ENCODE measurements at regions not wholly inside any gene's neighbourhood (a gene's known extent, or its start where the extent isn't known, plus 50 kb on each side); places are given as distances from the start of the nearest gene placed in this dataset.
A peak's percentile ranks its signal among the peaks of the same experiment; 100 is the strongest.

DNA sequence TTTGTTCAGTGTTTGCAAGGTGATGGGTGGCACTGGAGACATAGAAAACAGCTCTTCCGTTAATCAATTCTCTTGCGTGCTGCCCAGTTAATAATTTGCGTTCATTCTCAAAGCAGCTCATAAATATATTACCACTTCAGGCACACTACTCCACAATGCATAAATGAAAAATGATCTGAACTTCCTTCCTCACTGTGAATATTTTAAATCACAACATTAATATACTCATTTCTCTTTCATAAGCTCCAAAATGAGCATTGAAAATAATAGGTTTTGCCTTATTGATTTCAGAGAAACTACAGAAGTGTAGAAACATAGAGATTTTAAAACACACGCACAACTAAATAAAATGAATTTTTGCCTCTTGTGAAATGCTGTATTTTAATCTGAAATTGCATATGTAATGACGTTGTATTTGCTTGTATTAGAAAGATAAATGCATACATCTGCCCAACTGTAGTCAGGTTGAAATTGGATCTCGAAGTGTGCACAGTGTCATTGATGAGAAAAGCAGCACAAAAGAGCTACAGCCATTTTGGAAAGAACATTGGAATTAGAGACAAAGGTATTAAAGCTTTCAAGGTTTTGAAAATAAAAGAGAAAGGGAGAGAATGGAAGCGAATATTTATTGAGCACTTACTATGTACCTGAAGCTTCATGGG lies 350.5 kb downstream of the LPIN1 start:
- in situ Hi-C loops (cut with MboI; ENCODE audit: low sequenced_read_pairs, unreplicated experiment), result no loop called here
- TF ChIP-seq CTCF (IDR thresholded peaks at IDR 0.05; ENCODE audit: borderline replicate concordance, control extremely low read depth, extremely low read depth, insufficient read depth, missing control alignments), result no peak
- DNase-seq (ENCODE audit: low spot score), result no peak

DNA sequence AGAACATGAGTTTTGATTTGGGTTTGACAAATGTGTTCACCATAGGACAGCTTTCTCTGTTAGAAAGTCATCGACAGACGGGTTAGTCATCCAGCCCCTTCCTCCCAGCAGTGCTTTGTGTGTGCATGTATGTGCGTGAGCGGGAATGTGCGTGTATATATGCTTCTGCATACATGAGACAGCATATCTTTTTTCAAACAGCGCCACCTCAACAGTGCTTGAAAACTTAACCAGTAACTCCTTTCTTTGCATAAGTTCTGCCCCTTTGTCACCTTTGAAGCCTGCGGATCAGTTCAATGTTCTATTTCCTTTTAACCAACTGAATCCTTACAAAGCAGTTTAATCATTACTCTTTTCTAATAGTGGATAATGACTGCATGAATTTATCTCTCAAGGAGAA lies 351.4 kb downstream of the LPIN1 start:
- no peak for DNase-seq (ENCODE audit: low spot score)
- no peak for TF ChIP-seq CTCF (IDR thresholded peaks at IDR 0.05; ENCODE audit: borderline replicate concordance, control extremely low read depth, extremely low read depth, insufficient read depth, missing control alignments)
- in situ Hi-C loops (cut with MboI; ENCODE audit: low sequenced_read_pairs, unreplicated experiment), result no loop called here

DNA sequence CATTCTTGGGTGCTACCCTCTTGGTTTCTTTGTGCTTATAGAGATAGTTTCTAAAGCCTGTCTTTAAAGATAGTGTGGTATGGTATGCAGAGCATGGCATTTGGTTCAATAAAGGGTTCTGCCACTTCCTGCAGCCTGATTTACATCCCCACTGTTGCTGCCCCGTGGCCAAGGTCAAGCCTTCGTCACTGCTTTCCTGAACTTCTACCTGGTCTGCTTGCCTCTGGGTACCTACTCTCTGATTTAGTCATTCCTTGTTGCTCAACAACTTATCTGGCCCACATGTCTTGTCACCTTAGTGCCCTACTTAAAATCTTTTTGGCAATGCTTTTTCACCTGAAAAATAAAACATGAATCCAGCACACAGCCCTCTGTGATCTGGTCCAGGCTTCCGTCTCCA lies 352.9 kb downstream of the LPIN1 start:
- in situ Hi-C loops (cut with MboI; ENCODE audit: low sequenced_read_pairs, unreplicated experiment), result no loop called here
- TF ChIP-seq CTCF (IDR thresholded peaks at IDR 0.05; ENCODE audit: borderline replicate concordance, control extremely low read depth, extremely low read depth, insufficient read depth, missing control alignments), result no peak
- DNase-seq (ENCODE audit: low spot score), result no peak

DNA sequence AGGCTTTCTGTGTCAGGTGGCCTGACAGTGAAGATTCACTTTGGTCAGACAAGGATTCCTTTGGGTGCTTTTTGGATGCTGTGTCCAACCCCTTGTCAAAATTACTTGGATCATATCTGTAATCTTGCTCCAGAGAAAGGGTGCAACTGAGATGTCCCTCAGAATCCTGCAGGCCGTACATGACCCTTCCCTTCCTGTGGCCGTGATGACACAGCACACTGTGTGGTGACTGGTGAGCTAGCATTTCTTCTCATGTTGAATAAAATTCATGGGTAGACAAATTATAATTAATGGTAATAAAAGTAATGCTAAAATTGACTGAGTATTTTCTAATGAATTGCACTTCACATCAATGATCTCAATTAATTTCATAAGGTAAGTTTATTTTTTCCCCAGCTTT lies 356.2 kb downstream of the LPIN1 start:
- TF ChIP-seq CTCF (IDR thresholded peaks at IDR 0.05; ENCODE audit: borderline replicate concordance, control extremely low read depth, extremely low read depth, insufficient read depth, missing control alignments), result no peak
- no peak for DNase-seq (ENCODE audit: low spot score)
- in situ Hi-C loops (cut with MboI; ENCODE audit: low sequenced_read_pairs, unreplicated experiment), result no loop called here

DNA sequence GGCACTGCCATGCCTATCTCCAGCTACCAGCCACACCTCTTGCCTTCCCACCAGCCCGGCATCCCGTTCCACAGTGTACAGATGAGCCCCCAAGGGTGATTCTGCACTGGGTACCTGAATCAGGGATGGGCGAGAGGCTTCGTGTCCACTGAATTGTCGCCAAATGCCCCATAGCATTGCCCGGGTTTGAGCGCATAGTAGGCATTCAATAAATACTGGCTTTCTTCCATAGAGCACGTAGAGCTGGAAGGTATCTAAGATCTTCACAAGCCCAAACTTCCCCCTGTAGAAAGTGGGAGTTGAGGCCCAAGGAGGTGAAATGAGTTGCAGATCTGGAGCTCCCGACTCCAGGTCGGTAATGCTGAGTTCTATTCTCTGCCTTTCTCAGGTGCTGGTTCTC lies 358.7 kb downstream of the LPIN1 start:
- no peak for DNase-seq (ENCODE audit: low spot score)
- in situ Hi-C loops (cut with MboI; ENCODE audit: low sequenced_read_pairs, unreplicated experiment), result no loop called here
- no peak for TF ChIP-seq CTCF (IDR thresholded peaks at IDR 0.05; ENCODE audit: borderline replicate concordance, control extremely low read depth, extremely low read depth, insufficient read depth, missing control alignments)

DNA sequence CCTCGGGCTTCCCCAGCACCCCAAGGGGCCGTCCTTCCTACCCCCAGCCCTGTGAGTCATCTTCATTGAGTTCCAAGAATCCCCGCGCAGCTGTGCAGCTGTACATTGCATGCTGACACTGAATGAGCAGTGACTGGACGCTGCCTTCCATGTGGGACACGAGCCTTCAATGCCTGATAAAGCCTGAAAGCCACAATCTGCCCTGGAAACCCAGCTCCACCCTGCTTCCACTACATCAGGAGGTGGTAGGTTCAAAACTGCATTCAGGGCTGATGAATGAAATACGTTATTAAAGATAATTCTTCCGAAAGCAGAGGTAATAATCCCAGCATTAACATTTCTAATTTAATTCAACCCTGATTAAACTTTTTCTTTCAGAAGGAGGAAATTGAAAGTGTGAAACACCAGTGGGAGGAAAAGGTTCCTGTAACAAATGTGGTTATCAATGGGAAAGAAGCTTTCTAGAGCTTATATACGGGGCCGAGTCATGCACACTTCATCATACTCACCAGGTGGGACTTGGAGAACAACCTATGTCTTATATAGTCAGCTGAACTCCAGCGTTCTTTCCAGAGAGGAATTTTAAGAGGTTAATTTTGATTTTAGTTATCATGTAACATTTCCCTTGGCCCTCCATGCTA lies 360.1 kb downstream of the LPIN1 start:
- peak; percentile 17 for DNase-seq (ENCODE audit: low spot score)
- in situ Hi-C loops (cut with MboI; ENCODE audit: low sequenced_read_pairs, unreplicated experiment), result no loop called here

More for the DNA sequence above, 360.1 kb downstream of the LPIN1 start:
- TF ChIP-seq CTCF (IDR thresholded peaks at IDR 0.05; ENCODE audit: borderline replicate concordance, control extremely low read depth, extremely low read depth, insufficient read depth, missing control alignments), result no peak

All from GM13976 (cell line).